GM21717 (cell line): ENCODE measurements at regions not wholly inside any gene's neighbourhood (a gene's known extent, or its start where the extent isn't known, plus 50 kb on each side); places are given as distances from the start of the nearest gene placed in this dataset.
"Not testable (repeated sequence)": the region's sequence is repeated elsewhere in the genome, so short reads cannot be mapped to it uniquely, and the experiment has no call there.

Experiments used
- ATAC-seq: cut with Tn5 transposase; IDR thresholded peaks from one replicate; pipeline ENCODE4 v1.9.1; 2021; ENCODE audit warnings: mild to moderate bottlenecking, moderate library complexity; ENCODE audit not compliant: unreplicated experiment

DNA sequence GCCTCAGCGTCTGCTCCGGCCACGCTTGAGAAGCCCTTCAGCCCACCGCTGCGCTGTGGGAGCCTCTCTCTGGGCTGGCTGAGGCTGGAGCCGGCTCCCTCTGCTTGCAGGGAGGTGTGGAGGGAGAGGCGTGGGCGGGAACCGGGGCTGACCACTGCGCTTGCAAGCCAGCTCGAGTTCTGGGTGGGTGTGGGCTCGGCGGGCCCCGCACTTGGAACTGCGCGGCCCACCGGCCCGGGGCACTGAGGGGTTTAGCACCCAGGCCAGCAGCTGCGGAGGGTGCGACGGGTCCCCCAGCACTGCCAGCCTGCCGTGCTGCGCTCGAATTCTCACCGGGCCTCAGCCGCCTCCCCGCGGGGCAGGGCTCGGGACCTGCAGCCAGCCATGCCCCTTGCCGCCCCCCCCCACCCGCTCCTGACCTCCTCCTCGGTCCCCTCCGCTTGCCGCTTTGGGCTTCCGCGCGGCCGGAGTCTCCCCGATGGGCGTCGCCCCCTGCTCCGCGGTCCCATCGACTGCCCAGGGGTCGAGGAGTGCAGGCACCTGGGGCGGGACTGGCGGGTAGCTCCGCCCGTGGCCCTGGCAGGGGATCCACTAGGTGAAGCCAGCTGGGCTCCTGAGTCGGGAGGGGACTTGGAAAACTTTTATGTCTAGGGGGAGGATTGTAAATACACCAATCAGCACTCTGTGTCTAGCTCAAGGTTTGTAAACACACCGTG lies 106.7 kb downstream of the RAP2B start:
- no peak for ATAC-seq

- ATAC-seq = no peak
These were observed 107.7 kb downstream of the RAP2B start for GRCh38 chr3:153269730-153270129.

DNA sequence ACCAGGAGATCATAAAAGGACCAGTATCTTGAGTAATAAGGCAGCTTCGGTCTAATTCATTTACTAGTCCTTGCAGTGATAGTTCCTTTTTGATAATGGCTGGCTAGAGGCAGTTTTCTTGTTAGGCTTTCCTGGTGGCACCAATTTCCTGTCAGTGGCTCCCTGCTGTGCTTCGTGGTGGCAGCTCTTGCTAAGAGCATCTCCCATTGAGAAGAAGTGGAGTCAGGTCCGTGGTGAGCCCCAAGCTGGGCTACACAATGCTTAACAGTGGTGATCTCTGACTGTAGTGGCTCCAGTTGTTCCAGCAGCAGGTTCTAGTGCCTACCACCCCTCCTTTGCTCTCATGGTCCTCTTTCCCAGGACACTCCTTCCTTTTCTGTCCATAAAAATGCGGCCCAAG lies 111.2 kb downstream of the RAP2B start:
- ATAC-seq = no peak

DNA sequence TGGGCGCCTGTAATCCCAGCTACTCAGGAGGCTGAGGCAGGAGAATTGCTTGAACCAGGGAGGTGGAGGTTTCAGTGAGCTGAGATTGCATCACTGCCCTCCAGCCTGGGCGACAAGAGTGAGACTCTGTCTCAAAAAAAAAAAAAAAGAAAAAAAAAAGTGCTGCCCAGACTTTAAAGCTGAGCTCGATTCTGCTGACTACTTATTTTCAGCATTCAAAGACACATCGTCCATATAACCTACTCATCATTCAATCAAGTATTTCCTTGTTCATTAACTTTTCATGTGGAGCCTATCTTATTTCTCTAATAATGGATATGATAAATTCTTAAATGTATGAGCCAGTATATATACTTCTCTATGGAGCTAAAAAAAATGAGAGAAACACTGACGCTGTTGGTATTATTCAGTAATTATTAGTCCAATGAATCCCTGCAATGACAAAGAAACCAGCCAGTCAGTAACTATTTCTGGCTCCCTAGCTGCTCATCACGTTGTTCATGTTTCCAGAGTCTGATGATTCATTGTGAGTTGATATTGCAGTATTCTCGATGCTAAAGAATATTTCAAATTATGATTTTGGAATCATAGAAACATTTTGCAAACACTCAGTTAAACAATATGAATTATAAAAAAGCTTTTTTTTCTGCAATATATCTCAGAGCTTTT lies 111.9 kb downstream of the RAP2B start:
- ATAC-seq = no peak

DNA sequence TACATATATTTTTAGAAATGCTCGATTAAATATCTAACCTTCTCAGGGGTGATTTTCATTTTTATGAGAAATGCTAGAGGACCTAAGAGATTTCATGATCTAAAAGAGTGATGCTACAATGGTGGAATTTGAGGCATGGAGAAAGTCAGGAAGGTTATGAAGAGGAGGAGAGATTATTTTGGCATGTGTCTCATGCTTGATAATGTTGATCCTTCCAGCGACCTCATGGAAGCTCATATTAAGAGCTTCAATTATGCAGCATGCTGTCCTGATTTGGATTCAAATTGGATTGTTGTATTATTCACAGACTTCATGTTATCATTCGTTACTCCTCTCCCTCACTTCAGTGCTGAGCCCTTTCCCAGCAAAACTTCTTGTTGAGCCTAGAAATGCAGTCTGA lies 112.5 kb downstream of the RAP2B start:
- ATAC-seq = no peak

DNA sequence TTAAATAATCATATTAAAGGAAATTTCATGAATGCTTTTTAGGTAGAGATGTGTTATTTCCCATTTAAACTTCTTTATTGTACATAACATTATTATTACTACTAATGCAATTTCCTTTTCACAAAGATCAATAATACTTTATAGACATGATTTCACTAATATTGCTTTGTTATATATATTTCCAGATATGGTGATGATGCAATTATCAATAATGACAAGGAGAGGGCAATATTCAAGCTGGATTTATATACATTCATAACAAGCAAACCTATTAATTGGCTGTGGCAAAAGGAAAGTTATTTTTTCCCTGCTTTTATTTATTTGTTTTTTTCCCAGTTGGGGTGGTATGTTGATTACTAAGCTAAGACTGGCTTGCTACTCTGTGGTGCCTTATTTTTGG lies 113.5 kb downstream of the RAP2B start:
- ATAC-seq = no peak

DNA sequence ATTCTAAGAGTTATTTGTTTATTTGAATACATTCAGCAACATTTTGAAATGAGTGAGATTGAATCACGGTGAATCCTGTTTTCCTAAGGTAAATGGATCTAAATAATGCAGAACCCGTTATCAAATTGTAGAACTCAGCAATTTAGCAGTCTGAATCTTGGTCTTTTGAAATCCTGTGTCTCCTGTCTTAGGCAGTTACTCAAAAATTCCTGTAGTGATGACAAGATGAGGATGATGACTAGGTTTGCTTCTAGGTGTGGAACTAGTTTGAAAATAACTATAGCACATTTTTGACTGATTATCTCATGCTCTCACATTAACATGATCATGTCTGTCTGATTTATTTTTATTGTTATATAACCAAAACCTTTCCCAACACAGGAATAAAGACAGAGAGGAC lies 115.0 kb downstream of the RAP2B start:
- ATAC-seq = no peak

GRCh38 chr3:153281236-153281997 lies 119.4 kb downstream of the RAP2B start:
- not testable (repeated sequence) for ATAC-seq

DNA sequence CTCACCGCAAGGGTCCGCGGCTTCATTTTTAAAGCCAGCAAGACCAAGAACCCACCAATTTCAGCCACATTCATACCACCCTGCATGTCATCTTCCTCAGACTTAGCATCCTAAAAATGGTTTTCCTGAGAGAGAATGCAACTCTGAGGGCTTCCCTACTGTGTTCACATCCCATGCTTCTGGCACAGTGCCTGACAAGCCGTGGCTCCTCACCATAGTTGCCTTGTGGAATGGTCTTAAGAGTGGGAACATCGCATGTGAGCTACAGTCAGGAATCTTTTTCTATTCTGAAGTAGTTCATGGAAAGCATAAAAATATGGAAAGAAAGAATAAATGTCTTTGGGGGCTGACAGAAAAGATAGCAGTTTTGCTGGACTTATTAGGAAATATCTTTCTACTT lies 120.3 kb downstream of the RAP2B start:
- no peak for ATAC-seq

- peak; percentile 63 for ATAC-seq
These were observed 122.4 kb downstream of the RAP2B start for GRCh38 chr3:153284282-153284938.

DNA sequence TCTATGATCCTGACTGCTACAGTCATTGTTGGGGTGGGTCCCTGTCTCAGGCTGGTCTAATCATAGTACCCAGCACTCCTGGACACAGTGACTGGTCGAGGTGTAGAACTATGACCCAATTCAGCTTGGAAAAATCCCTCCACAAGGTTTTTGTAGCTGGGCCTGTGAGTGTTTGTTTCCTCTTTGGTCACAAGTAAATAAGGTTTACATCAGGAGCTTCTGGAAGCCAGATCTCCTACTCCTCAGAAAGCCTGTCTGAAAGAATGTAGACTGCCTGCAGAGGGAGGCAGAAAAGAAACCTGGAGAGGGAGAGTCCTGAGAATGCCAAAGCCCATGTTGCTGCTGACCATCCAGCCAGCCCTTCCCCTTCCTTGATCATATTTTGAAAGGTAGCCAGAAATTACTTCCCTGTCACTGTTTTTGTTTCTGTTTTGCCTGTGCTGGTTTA lies 123.2 kb downstream of the RAP2B start:
- no peak for ATAC-seq

- ATAC-seq = no peak
These were observed 124.0 kb downstream of the RAP2B start for GRCh38 chr3:153285982-153286381.

- no peak for ATAC-seq
These were observed 125.0 kb downstream of the RAP2B start for GRCh38 chr3:153287017-153287416.

- no peak for ATAC-seq
These were observed 127.3 kb downstream of the RAP2B start for GRCh38 chr3:153289334-153289808.

DNA sequence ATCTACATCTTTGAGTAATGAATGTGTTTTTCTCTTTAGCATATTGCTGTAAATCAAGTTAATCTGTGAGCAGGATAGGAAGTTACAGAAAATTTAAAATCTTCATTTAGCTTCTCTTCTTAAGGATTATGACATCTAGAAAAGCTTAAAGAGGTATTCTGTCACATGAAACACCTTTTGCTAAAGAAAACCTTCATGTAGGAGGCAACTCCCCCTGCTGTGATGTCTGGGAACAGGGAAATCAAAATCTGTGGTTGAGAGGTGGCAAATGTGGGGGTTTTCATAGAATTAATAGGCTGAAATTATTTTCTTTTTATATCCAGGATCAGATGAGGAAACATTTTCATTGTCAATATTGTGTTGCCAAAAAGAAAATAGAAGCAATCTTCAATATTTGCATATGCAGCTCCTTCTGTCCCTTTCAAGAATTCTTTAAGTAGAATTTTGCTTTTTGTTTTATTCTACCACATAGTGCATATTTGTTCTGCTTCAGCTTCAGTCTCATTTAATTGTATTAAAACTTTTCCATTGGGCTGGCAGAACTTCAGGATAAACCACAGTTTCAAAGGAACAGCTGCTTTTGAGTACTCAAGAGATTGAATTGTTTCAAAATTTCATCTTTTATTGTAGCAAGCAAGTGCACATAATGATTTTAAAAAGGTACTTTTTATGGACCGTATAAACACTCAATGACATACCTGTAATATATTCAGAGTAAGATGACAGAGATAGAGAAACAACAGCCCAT lies 128.4 kb downstream of the RAP2B start:
- no peak for ATAC-seq

DNA sequence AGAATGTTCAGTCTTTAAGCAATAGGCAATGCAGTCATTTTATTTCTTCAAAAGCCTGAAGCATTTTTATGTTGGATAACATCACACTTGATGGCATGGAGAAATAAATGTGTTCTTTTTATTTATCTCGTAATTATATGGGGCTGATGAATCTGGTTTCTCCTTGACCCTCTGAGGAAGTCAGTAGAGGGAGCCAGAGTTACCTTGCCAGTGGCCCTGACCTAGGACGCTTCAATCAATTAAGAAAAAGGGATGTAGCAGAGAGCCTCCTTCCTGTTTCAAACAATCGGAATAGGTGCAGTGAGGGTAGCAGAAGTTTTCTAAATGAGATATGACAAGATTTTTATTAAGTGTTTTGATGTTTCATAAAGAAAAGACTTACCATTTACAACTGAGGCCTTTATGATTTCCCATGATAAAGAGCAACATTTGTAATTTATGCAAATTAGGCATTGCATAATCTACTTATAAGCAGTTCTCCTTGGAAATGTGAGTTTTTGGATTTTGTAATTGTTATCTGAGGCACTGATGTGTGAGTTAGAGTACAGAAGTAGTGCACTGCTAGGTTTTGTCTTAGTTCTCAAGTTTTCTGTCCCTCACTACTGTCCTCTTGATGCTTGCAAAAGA lies 129.1 kb downstream of the RAP2B start:
- no peak for ATAC-seq

GRCh38 chr3:153293265-153293664 lies 131.2 kb downstream of the RAP2B start:
- no peak for ATAC-seq

- no peak for ATAC-seq
These were observed 133.9 kb downstream of the RAP2B start for GRCh38 chr3:153295901-153296300.

GRCh38 chr3:153305189-153305588 lies 143.2 kb downstream of the RAP2B start:
- ATAC-seq = no peak

GRCh38 chr3:153311541-153311940 lies 149.5 kb downstream of the RAP2B start:
- ATAC-seq = no peak
